Tibial nerve (tissue), 4 donors: ENCODE measurements at regions not wholly inside any gene's neighbourhood (a gene's known extent, or its start where the extent isn't known, plus 50 kb on each side); places are given as distances from the start of the nearest gene placed in this dataset.

Experiments used
- DNase-seq, 2 donors: peaks; one replicate each; pipeline ENCODE4 v3.0.0-alpha.2; 2019; ENCODE audit warnings: low spot score in 2 of 2
- H3K27ac ChIP-seq, 4 donors: fragments of 200-600 bp; sonication (generic) in 3 of 4; one replicate each; pipeline ENCODE4 v1.5.1; 2017 to 2019; ENCODE audit warnings: mild to moderate bottlenecking in 1 of 4
- H3K27me3 ChIP-seq, 2 donors: fragments of 200-600 bp; sonication (generic) in 1 of 2; one replicate each; pipeline versions ENCODE4 v1.5.1 to v1.6.0; 2017 to 2019
- H3K36me3 ChIP-seq, 3 donors: fragments of 200-600 bp; sonication (generic); one replicate each; pipeline ENCODE4 v1.5.1; 2018 to 2019
- H3K4me1 ChIP-seq, 4 donors: fragments of 200-600 bp; sonication (generic) in 3 of 4; one replicate each; pipeline ENCODE4 v1.5.1; 2017 to 2019
- H3K4me3 ChIP-seq, 4 donors: fragments of 200-600 bp; sonication (generic) in 3 of 4; one replicate each; pipeline ENCODE4 v1.5.1; 2017 to 2019; ENCODE audit warnings: mild to moderate bottlenecking in 1 of 4, moderate library complexity in 1 of 4
- H3K9me3 ChIP-seq, 4 donors: fragments of 200-600 bp; sonication (generic) in 3 of 4; one replicate each; pipeline ENCODE4 v1.5.1; 2017 to 2019
- EP300 ChIP-seq, 2 donors: sonication (generic); formaldehyde crosslinking; IDR thresholded peaks; one replicate each; pipeline ENCODE4 v1.6.1; 2017; ENCODE audit warnings: antibody characterized with exemption in 2 of 2, mild to moderate bottlenecking in 1 of 2
- POLR2A ChIP-seq, 2 donors: fragments of 450-650 bp; IDR thresholded peaks; one replicate each; pipeline ENCODE4 v1.6.1; 2017; ENCODE audit warnings: antibody characterized with exemption in 2 of 2, mild to moderate bottlenecking in 2 of 2, moderate library complexity in 2 of 2
- WGBS, 2 donors: methylation state at CpG; one replicate each; pipeline ENCODE4 v1.1.5; 2018; 5-methylcytosine and 5-hydroxymethylcytosine counted together
- TF ChIP-seq, protein P1 (sequence below), 5 experiments: fragments of 200-600 bp in 3 of 5; fragments of 450-650 bp in 2 of 5; sonication (generic) in 3 of 5; IDR thresholded peaks; one replicate each; pipeline ENCODE4 v1.5.1; 2016 to 2019; ENCODE audit warnings: antibody characterized with exemption in 5 of 5, mild to moderate bottlenecking in 3 of 5, moderate library complexity in 2 of 5

GRCh38 chr6:4714961-4715501 lies 61.2 kb upstream of the CDYL start:
- H3K27me3 ChIP-seq: no peaks in the 10 kb centered on the region
- no peaks in the 10 kb centered on the region for H3K36me3 ChIP-seq
- no peaks in the 10 kb centered on the region for H3K9me3 ChIP-seq
- H3K27ac ChIP-seq: no peak overlapping the region
- DNase-seq: no peak
- TF ChIP-seq EP300 (IDR thresholded peaks at IDR 0.05) (no peak), POLR2A (IDR thresholded peaks at IDR 0.05) (no peak)
- TF ChIP-seq, protein P1, sequence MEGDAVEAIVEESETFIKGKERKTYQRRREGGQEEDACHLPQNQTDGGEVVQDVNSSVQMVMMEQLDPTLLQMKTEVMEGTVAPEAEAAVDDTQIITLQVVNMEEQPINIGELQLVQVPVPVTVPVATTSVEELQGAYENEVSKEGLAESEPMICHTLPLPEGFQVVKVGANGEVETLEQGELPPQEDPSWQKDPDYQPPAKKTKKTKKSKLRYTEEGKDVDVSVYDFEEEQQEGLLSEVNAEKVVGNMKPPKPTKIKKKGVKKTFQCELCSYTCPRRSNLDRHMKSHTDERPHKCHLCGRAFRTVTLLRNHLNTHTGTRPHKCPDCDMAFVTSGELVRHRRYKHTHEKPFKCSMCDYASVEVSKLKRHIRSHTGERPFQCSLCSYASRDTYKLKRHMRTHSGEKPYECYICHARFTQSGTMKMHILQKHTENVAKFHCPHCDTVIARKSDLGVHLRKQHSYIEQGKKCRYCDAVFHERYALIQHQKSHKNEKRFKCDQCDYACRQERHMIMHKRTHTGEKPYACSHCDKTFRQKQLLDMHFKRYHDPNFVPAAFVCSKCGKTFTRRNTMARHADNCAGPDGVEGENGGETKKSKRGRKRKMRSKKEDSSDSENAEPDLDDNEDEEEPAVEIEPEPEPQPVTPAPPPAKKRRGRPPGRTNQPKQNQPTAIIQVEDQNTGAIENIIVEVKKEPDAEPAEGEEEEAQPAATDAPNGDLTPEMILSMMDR (IDR thresholded peaks at IDR 0.05): no peak
- WGBS, 2 donors: 85 to 93% methylated on average over 8 of the region's 8 CpGs
- H3K4me3 ChIP-seq: no peak overlapping the region
- no peaks in the 10 kb centered on the region for H3K4me1 ChIP-seq

- H3K27ac ChIP-seq: no peak overlapping the region
- TF ChIP-seq POLR2A (IDR thresholded peaks at IDR 0.05): no peak
- TF ChIP-seq, protein P1 (IDR thresholded peaks at IDR 0.05): no peak
- no peak for TF ChIP-seq EP300 (IDR thresholded peaks at IDR 0.05)
- no peak for DNase-seq
- peaks cover 0 to 10% (median 0%) of the 10 kb centered on the region in 4 donors for H3K9me3 ChIP-seq
- H3K4me1 ChIP-seq: no peaks in the 10 kb centered on the region
- H3K4me3 ChIP-seq: no peak overlapping the region
- no peaks in the 10 kb centered on the region for H3K27me3 ChIP-seq
- 83 to 91% methylated on average over 9 of the region's 9 CpGs for WGBS, 2 donors
- no peaks in the 10 kb centered on the region for H3K36me3 ChIP-seq
Observed at GRCh38 chr6:4712291-4712690, 63.9 kb upstream of the CDYL start.

DNA sequence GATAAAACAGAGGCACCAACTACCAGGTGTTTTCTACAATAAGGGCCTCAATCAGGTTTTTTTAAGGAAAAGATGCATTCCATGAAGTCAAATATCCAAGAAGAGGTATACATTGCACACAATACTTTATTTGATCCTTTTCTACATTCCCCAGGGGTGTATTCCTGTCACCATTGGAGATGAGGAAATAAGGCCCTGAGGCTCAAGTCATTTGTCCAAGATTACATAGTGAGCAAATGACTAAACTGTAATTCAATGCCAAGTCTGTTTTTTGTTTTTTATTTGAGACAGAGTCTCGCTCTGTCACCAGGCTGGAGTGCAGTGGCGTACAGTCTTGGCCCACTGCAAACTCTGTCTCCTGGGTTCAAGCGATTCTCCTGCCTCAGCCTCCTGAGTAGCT lies 69.2 kb upstream of the CDYL start:
- no peak for DNase-seq
- 92 to 96% methylated on average over 3 of the region's 3 CpGs for WGBS, 2 donors
- H3K36me3 ChIP-seq: no peaks in the 10 kb centered on the region
- no peaks in the 10 kb centered on the region for H3K4me1 ChIP-seq
- TF ChIP-seq EP300 (IDR thresholded peaks at IDR 0.05): no peak
- TF ChIP-seq POLR2A (IDR thresholded peaks at IDR 0.05): no peak
- TF ChIP-seq, protein P1 (IDR thresholded peaks at IDR 0.05): no peak
- peaks cover 0 to 19% (median 0%) of the 10 kb centered on the region in 4 donors for H3K9me3 ChIP-seq
- no peaks in the 10 kb centered on the region for H3K27me3 ChIP-seq
- no peak overlapping the region for H3K27ac ChIP-seq
- no peak overlapping the region for H3K4me3 ChIP-seq

DNA sequence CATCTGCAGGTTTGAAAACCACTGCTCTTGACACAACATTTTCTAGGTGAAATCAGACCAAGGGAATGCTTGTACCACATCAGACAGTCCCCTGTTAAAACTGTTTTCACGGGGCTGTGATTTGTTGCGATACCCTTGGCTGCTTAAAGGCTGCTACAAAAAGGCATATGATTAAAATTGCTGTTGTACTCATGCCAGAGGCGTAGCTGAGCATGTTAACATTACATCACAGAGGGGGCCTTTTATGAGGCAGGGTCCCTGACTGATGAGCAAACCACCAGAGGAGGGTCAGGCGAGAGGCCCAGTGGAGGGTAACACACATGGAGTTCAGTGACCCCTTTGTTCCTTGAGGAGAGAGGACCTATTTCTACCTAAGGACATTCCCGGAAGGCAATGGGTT lies 70.4 kb upstream of the CDYL start:
- Histone ChIP-seq H3K9me3 (peaks cover 0 to 19% (median 0%) of the 10 kb centered on the region in 4 donors), H3K4me3 (no peak overlapping the region), H3K27me3 (no peaks in the 10 kb centered on the region), H3K27ac (no peak overlapping the region), H3K36me3 (no peaks in the 10 kb centered on the region), H3K4me1 (no peaks in the 10 kb centered on the region)
- no peak for TF ChIP-seq POLR2A (IDR thresholded peaks at IDR 0.05)
- no peak for TF ChIP-seq EP300 (IDR thresholded peaks at IDR 0.05)
- TF ChIP-seq, protein P1 (IDR thresholded peaks at IDR 0.05): no peak
- DNase-seq: no peak
- 45 to 58% methylated on average over 5 of the region's 5 CpGs for WGBS, 2 donors

DNA sequence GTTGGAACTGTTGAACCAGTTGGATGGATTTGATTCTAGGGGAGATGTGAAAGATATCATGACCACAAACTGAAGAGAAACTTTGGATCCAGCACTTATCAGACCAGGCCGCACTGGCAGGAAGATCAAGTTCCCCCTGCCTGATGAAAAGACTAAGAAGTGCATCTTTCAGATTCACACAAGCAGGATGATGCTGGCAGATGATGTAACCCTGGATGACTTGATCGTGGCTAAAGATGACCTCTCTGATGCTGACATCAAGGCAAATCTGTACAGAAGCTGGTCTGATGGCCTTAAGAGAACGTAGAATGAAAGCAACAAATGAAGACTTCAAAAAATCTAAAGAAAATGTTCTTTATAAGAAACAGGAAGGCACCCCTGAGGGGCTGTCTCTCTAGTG lies 72.8 kb upstream of the CDYL start:
- TF ChIP-seq EP300 (IDR thresholded peaks at IDR 0.05): no peak
- no peak for TF ChIP-seq POLR2A (IDR thresholded peaks at IDR 0.05)
- 52 to 63% methylated on average over 3 of the region's 3 CpGs for WGBS, 2 donors
- Histone ChIP-seq H3K9me3 (peaks cover 0 to 19% (median 0%) of the 10 kb centered on the region in 4 donors), H3K27ac (no peak overlapping the region), H3K36me3 (no peaks in the 10 kb centered on the region), H3K27me3 (no peaks in the 10 kb centered on the region), H3K4me3 (no peak overlapping the region), H3K4me1 (no peaks in the 10 kb centered on the region)
- no peak for DNase-seq
